ENCODE measurements at regions not wholly inside any gene's neighbourhood (a gene's known extent, or its start where the extent isn't known, plus 50 kb on each side); places are given as distances from the start of the nearest gene placed in this dataset.
"Not testable (repeated sequence)": the region's sequence is repeated elsewhere in the genome, so short reads cannot be mapped to it uniquely, and the experiment has no call there.

DNA sequence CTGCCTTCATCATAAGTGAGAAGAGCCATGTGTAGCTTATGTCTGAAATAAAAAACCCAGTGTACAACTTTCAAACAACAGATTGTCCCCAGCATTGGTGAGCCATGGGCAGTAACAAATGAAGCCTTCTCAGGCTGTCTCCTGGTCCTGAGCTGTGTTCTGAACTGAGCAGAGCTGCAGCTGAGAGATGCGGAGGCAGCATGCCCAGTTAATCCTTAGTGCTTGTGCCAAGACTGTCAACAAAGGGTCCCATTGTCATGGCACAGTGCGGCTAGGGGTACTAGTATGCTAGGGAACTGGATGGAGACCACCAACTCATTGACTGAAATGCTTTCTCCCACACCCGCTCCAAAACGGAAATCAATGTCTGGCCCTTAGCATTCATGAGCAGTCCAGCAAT lies 154.3 kb downstream of the RMST start:
- no peak for DNase-seq (ENCODE audit: low read depth, low spot score)

DNA sequence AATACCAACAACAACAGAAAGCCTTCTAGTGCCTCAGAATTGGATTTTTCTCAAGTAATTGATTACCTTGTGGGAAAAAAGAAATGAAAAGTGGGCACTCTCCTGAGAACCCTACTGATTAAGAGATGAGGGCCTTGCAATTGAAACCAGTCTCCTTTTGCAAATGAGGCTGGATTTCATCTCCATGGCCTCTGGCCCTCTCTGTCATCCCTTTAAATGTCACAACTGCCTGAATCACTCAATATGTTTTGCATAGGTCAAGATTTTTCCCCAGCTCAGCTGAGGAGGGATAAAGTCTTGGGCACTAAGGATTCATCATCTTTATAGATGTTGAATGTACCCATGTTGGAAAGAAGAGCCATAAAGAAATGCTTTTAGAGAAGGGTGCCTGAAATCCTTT lies 166.4 kb downstream of the RMST start:
- DNase-seq (ENCODE audit: low read depth, low spot score), result no peak

DNA sequence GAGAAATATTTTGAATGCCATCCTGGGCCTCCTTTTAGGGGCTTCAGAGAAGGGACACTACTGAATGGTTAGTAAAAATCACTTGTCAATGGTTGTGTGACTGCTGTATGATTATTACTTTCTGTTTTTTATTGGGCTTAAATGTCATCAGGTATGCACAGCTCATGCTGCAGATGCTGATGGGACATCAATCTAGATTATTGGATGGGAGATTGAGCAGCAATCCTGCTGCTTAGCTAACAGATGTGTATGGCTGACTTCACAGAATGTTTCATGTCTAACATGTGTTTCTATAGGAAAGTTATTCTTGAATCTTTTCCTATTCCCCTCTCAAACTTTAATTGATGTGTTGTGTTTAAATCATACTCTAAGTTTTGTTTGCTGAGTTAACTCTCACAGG lies 166.8 kb downstream of the RMST start:
- no peak for DNase-seq (ENCODE audit: low read depth, low spot score)

DNA sequence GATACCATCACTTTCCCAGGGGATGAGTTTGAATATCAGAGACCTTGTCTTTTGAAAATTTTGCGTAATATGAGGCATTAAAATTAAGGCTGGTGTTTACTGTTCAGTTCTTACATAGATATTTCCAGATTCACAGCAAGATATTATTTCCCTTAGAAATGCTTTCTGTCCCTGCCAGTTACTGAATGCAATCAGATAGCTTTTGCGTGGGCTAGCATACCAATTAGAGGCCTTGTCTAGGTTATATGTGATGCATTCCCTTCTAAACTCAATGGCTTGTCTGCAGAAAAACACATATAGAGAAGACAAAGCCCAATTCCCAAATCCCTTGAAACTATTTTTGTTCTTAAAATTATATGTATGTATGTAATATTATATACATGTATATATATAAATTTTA lies 167.8 kb downstream of the RMST start:
- DNase-seq (ENCODE audit: low read depth, low spot score), result no peak

DNA sequence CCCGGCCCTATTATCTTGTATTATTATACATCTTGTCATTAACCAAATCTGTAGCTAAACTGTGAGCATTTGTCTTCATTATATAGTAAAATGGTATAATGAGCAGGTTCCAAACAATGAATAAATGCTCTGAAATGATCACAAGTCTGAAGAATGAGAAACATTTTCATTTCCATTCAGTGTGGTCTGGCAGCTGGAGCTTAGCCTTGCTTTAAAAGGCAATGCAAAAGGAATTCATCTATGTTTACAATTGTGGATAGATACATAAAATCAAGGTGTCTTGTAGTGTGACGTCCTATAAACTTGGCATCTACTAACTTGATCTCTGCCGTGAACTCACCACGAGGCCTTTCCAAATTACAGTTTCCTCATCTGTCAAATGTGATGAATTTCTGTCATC lies 168.3 kb downstream of the RMST start:
- DNase-seq (ENCODE audit: low read depth, low spot score), result no peak

DNA sequence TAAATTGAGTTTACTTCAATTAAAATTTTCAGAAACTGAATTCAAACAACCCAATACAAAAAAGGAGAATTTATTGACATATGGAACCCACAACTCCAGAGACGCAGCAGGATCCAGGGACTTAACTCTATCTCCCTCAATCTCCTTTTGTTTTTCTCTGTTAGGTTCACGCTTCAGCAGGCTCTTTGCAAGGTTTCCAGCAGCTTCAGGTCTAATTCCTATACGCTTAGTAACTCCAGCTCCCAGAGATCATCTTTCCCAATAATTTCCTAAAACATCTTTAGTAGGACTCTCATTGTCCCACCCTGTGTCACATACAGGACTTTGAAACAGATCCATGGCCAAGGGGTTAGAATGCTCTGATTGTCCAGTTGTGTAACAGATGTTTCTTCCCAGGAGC lies 175.2 kb downstream of the RMST start:
- no peak for DNase-seq (ENCODE audit: low read depth, low spot score)

DNA sequence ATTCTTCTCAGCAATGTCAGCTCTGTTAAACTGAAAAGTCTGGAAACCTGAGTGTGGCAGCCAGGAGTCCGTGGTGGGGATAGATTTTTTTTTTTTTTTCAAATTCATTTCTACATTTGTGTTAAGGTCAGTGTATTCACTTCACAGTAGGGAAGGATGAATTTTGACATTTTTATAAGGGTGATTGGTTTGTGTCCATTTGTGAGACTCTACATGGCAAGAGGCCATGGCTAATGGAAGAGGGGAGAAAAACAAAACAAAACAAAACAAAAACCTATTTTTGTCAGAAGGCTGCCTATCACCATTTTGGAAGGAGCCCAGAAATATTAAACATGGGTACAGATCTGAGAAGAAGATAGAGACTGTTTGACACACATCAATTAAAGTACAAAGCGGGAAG lies 176.1 kb downstream of the RMST start:
- no peak for DNase-seq (ENCODE audit: low read depth, low spot score)

DNA sequence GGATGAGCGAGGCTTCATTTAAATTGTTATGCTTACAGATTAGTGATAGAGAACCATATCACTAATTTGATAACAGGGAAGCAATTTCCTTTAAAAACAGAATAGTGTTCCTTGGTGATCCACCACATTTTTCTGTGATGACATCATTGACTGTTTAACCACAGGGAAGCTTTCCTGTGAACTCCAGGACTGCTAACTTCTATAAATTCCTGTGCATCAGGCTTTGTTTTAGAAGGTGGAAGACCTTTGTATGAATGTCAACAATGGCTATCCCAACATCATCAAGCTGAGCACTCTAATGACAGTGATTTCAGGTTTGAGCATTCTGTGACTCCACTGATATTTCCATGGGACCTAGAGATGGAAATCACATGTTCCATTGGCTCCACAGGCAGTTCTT lies 177.1 kb downstream of the RMST start:
- DNase-seq (ENCODE audit: low read depth, low spot score), result no peak

DNA sequence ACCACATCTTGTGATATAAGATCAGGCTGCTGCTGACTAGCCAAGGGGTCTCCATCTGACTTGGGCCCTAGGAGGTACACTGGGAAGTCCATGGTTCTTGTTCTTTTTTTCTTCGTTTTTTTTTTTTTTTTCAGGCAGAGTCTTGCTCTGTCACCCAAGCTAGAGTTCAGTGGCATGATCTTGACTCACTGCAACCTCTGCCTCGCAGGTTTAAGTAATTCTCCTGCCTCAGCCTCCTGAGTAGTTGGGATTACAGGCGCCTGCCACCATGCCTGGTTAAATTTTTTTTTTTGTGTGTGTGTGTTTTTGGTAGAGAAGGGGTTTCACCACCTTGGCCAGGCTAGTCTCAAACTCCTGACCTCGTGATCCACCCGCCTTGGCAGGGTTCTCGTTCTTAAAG lies 178.2 kb downstream of the RMST start:
- no peak for DNase-seq (ENCODE audit: low read depth, low spot score)

DNA sequence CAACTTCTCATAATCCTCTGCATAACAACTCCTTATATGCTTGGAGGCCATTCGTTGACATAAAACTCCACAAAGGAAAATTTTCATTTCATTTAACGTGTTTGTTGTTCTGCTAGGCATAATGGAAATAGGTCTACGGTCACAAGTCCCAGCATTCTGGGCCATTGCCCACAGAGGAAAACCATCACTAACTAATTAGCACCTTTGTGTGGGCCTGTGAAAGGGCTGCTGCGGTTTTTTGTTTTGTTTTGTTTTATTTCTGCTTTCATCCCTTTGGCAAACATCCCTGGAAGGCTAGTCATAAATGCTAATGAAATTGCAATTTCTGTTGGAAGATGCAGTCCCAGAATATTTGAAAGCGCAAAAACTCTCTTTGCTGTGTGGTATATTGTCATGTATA lies 180.3 kb downstream of the RMST start:
- no peak for DNase-seq (ENCODE audit: low read depth, low spot score)

DNA sequence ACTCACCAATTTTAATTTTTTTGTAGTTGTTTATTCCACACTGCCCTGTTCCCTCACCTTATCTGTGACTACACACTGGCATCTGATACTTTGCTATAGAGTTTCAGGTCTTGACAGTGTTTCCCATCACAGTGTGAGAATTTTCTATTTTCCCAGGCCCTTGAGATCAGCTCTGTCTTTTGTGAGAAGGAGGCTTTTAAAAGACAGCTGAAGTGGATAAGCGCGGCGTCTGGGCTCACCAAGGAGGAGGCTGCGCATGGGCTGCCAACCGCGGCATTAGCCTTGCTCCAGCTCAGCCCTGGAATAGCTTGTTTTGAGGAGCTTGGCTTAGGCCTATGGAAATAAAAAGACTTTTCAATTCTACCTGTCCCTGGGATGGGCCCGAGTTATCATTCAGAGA lies 181.3 kb downstream of the RMST start:
- DNase-seq (ENCODE audit: low read depth, low spot score), result no peak

DNA sequence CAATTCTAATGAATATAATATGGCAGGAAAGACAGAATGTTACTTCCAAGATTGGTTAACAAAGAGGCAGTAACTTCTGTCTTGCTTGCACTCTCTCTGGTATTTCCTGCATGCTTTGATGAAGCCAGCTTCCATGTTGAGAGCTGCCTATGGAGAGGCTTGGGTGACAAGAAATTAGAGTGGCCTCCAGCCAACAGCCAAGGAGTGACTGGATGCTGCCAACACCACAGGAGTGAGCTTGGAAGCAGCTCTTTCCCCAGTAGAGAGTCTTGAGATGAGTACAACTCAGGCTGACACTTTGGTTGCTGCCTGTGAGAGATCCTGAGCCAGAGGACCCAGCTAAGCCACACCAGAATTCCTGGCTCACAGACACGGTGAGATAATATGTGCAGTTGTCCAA lies 183.1 kb downstream of the RMST start:
- DNase-seq (ENCODE audit: low read depth, low spot score), result no peak

DNA sequence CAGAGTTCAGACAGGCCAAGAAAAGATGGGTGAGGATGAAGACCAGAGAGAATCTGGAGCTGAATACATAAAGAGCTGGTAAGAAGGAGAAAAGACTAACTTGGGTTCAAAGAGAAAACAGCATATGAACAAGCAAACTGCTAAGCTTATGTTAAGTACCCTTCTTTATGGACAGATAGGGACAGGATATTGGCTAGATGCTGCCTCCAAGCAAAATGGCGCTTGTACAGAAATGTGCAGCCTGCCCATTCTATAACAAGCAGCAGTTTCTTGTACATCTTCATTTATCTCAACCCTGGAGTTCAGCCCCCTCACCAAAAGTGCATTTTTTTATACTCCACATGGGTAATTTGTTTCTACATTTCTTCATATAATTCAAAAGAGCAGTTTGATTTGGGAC lies 184.5 kb downstream of the RMST start:
- DNase-seq (ENCODE audit: low read depth, low spot score), result no peak

DNA sequence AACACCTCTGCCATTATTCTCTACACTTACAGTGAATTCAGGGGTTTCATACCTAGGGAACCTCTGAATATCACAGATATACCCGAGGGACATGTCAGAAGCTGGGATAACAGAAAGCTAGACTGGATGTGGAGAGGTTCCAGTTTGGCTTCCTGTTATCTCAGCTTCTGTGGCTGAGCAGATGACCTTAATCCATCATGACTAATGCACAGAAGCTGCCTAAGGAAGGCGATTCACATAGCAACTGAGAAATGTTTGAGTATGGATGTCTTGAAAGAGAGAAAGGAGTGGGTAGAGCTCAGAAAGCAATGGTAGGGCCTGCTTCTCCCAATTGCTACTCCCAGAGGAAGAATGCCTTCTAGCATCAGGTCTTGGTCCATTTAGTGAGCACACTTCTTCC lies 187.6 kb downstream of the RMST start:
- DNase-seq (ENCODE audit: low read depth, low spot score), result no peak

DNA sequence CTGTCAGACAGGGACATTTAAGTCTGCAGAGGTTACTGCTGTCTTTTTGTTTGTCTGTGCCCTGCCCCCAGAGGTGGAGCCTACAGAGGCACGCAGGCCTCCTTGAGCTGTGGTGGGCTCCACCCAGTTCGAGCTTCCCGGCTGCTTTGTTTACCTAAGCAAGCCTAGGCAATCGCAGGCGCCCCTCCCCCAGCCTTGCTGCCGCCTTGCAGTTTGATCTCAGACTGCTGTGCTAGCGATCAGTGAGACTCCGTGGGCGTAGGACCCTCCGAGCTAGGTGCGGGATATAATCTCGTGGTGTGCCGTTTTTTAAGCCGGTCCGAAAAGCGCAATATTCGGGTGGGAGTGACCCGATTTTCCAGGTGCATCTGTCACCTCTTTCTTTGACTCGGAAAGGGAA lies 193.9 kb downstream of the RMST start:
- DNase-seq (ENCODE audit: low read depth, low spot score), result not testable (repeated sequence)

DNA sequence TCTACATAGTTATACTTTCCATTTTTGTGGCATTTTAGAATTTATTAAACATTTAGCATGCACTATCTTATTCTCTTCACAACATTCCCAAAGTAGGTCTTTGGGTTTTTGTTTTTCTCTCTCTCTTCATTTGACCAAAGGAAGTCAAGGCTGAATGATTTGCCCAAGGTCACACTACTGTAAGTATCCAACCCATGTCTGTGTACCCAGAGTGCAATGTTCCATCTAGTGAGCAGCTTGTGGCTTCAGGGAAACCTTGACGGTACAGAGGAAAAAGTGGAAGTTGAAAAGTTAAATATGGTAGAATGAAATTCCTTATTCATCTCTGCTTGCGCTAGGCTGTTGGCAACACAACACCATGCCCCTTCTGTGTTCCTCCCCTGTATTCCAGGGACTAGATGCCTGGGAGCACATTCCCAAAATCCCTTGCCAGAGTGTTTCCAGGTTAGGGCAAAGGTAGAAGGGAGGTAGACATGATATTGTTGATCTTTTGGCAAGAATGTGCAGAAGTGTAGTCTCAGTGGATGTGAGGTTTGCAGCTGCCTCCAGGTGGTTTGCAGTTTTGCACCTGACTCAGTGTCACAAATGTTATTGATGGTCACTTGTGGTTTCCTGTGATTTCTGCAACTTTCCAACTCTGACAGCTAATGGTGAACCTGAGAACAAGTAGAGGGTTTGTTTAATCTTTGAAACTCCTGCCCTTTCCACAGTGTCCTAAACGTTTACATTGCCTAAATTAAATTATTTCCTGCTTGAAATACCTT lies 196.7 kb downstream of the RMST start:
- no peak for DNase-seq (ENCODE audit: low read depth, low spot score)

DNA sequence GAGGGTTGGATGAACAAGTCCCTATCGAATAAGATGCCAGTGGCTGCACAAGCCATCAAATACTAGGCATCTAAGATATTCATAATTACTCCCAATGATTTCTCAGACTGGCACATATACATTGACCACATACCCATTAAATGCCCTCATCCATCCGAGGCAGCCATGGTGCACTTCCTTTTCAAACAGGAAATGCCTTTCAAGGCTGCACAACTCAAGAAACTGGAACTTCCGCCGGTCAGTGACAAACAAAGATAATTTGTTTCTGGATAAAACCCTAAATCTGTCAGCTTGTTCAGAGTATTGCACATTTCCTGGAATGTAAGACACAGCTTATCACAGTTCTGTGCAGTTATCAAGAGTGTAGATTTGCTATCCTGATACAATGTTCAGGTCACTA lies 203.7 kb downstream of the RMST start:
- no peak for DNase-seq (ENCODE audit: low read depth, low spot score)

DNA sequence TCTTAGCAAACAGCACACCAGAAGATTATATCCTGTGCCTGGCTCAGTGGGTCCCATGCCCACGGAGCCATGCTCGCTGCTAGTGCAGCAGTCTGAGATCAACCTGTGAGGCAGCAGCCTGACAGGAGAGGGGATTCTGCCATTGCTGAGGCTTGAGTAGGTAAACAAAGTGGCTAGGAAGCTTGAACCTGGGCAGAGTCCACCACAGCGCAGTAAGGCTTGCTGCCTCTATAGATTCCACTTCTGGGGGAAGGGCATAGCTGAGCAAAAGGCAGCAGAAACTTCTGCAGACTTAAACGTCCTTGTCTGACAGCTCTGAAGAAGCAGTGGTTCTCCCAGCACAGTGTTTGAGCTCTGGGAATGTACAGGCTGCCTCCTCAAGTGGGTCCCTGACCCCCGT lies 210.3 kb downstream of the RMST start:
- DNase-seq (ENCODE audit: low read depth, low spot score), result no peak

DNA sequence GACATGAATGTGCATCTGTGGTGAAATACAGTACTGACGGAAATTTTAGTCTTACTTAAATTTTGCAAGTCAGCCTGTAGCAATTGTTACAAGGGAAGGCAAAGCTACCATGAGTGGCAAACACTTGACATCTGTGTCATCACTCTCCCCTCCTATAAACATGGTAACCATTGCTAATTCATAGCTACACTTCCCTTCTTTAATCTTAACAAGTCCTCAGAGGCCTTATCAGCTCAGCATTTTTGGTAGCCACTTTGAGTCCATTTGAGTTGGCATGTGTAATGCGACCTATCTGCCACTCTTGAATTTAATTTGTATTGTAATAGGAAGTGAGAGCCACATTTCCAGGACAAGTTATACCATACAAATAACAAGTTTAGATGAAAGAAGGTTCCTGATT lies 218.1 kb downstream of the RMST start:
- DNase-seq (ENCODE audit: low read depth, low spot score), result no peak

DNA sequence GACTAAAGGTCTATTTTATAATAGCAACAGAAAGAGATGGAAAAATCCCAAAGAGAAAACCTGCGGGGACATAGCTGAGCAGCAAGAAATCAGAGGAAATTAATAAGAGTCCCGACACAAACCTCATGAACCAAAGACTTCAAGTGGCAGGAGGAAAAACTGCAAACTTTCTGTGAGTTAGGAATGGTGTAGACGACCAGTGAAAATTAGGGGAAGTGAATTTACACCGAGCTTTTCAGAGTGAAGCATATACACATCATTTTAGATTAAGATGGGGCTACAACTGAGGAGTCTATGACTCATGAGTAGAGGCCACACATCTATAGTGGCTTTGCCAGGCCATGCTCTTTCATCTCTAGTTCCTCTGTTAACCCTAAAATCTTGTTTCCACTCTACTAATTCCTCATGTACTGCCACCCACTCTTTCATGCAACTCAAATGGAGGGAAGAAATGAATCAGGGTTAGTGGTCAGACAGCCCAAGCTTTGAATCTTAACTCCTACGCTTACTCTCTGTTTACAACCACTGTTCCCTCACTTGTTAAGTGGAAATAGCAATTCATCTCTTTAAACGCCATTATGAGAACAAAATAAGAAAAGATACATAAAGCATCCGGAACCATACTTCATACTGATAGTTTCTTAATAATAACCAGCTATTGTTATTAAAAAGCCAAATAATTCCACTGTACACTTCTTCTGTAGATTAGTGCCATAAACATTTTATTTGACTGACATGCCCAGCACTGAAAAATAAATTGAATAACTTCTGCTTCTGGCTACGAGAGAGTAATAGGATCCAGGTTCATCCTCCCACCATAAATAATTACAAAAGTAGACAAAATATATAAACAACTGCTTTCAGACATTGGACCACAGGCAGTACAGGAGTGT lies 219.3 kb downstream of the RMST start:
- DNase-seq (ENCODE audit: low read depth, low spot score), result no peak

DNA sequence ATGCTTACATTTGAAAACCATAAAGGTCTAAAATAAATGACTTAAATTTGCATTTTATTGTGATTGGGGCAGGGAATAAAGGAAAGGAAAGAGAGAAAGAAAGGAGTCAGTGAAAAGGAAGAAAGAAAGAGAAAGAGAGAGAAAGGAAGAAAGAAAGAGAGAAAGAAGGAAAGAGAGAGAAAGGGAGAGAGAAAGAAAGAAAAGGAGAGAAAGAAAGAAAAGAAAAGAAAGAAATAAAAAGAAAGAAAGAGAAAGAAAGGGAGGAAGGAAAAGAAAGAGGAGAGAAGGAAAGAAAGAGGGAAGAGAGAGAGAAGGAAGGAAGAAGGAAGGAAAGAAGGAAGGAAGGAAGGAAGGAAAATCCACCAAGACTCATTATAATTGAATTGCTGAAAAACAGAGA lies 222.8 kb downstream of the RMST start:
- no peak for DNase-seq (ENCODE audit: low read depth, low spot score)

DNA sequence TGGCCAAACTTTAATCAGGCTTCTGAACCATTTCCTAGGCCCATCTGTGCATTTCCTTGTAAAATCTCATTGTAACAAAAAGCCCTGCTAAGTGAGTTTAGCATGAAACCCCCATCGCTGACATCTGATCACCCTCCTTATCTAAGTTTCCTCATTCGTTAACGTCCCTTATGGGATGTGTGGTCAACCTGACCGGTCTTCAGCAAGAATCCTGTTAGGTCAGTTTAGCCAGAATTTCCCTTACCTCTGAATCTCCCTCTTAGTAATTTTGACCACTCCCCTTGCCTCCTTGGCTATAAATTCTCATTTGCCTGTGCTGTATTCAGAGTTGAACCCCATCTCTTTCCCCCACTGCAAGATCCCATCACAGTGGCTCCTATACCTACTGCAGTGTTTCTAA lies 239.3 kb downstream of the RMST start:
- DNase-seq (ENCODE audit: low read depth, low spot score), result no peak

DNA sequence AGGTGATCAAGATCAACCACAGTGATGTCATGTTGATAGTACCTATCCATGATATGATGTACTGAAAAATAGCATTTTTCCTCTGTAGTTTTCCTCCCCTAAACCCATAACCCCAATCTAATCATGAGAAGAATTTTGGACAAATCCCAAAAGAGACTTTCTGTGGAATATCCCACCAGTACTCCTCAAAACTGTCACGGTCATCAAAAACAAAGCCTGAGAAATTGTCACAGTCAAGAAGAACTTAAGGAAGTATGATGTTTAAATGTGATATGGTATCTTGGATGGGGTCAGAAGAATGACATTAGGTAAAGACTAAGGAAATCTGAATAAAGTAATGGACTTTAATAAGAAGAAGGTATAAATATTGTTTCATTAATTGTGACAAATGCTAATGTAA lies 248.8 kb downstream of the RMST start:
- DNase-seq (ENCODE audit: low read depth, low spot score), result no peak

Measured in smooth muscle cell of the brain vasculature (primary cell).